Fibroblast of the aortic adventitia (primary cell): ENCODE measurements at regions not wholly inside any gene's neighbourhood (a gene's known extent, or its start where the extent isn't known, plus 50 kb on each side); places are given as distances from the start of the nearest gene placed in this dataset.

Experiments used
- DNase-seq: peaks from one replicate; pipeline ENCODE4 v3.0.0-alpha.2; 2010; ENCODE audit warnings: low read depth
- H3K4me3 ChIP-seq: 2 replicates; pipeline ENCODE4 v1.5.1; 2011; ENCODE audit warnings: low read depth, mild to moderate bottlenecking, control low read depth, low read length, moderate library complexity
- TF ChIP-seq, protein P1 (sequence below): IDR thresholded peaks from 2 replicates; pipeline ENCODE4 v1.5.1; 2011; ENCODE audit warnings: mild to moderate bottlenecking, low read length, control low read depth, inconsistent platforms; ENCODE audit not compliant: insufficient read depth

DNA sequence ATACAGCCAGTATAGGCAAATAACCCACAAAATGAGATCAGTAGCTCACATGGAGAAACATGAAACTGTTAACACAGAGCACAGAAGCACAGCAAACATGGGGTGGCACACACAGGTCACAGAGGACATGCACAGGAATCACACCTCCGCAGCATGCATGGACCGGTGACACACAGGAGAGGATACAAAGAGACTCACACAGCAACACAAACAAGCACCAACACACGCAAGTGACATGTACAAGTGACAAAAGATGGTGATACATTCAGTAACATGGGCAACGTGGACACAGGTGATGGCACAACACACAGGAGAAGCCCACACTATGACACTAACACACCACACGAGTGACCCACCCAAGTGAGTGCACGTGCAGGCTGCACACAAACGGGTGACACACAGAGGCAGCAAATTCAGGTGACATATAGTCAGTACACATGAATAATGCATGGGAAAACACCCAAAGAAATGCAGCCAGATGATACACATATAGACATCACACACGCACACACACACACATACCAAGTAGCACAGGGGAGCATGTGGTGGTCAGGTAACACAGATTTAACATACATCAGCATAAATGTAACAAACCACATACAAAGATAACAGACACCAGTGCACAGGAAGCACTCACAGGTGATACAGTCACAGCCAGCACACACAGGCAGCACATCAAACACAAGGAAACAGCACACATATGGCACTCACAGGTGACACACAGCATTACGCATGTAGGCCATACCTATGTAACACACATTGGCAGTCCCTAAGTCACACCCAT, 216.0 kb upstream of the SFSWAP start:
- no peak for DNase-seq
- no peak overlapping the region for H3K4me3 ChIP-seq
- TF ChIP-seq, protein P1, sequence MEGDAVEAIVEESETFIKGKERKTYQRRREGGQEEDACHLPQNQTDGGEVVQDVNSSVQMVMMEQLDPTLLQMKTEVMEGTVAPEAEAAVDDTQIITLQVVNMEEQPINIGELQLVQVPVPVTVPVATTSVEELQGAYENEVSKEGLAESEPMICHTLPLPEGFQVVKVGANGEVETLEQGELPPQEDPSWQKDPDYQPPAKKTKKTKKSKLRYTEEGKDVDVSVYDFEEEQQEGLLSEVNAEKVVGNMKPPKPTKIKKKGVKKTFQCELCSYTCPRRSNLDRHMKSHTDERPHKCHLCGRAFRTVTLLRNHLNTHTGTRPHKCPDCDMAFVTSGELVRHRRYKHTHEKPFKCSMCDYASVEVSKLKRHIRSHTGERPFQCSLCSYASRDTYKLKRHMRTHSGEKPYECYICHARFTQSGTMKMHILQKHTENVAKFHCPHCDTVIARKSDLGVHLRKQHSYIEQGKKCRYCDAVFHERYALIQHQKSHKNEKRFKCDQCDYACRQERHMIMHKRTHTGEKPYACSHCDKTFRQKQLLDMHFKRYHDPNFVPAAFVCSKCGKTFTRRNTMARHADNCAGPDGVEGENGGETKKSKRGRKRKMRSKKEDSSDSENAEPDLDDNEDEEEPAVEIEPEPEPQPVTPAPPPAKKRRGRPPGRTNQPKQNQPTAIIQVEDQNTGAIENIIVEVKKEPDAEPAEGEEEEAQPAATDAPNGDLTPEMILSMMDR, result no peak

DNA sequence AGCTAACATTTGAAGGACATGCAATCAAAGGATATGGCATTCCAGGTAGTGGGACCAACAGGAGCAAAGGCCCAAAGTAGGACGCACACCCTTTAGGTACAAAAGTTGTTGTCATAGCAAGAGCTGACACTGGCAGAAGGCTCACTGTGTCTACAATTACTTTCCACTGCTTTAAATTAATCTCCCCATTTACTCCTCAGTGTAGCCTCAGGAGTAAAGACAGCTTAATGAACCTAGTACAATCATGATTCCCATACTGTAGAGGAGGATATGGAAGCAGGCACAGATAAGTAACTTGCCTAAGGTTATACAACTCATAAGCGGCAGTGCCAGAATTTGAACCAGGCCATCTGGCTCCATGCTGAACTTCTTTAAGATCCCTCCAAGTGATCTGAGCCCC, 212.9 kb upstream of the SFSWAP start:
- no peak overlapping the region for H3K4me3 ChIP-seq
- no peak for DNase-seq
- TF ChIP-seq, protein P1, result no peak

DNA sequence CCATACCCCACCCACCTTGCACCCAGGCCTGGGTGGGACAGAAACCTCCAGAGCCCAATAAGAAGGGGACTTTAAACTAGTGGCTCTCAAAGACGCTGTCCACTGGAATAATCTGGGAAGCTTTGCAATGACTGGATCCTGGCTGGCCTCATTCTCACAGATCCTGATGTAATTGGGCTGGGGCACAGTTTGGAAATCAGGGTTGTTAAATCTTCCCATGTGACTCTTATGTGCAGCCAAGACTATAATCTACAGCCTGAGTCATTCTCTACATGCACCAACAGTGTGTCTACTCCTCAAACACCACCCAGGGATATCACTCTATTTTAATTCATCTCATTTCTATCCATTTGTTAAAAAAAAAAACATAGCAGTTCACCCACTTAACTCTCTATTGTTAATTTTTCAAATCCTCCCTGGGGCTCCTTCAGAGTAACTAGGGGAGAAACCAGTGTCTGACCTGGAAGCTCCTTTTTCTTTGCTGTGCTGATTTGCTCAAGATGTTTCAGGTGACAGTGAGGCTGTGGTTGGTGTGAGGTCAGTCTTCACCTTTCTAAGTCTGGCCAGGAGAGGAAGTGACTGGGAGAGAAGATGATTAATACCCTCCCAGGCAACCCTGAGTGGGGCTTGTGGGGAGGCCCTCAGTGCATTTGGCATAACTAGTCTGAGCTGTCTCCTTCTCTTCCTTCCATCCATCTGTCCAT, 211.6 kb upstream of the SFSWAP start:
- TF ChIP-seq, protein P1, result no peak
- H3K4me3 ChIP-seq, result no peak overlapping the region
- DNase-seq, result no peak

DNA sequence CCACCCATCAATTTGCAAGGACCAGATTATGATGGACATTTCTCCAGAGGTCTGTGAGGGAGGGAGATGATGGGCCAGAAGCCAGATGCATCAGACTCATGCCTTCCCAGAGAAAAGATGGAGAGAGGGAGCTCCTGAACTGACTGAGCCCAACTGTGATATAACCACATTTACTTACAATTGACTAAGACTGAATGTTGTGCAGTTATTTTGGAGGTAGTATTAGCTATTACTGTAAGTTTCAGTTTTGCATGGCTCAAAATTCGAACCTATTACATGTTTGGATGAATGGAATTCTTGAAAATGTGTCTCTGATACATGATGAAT, 211.1 kb upstream of the SFSWAP start:
- no peak for DNase-seq
- H3K4me3 ChIP-seq, result no peak overlapping the region
- TF ChIP-seq, protein P1, result no peak

DNA sequence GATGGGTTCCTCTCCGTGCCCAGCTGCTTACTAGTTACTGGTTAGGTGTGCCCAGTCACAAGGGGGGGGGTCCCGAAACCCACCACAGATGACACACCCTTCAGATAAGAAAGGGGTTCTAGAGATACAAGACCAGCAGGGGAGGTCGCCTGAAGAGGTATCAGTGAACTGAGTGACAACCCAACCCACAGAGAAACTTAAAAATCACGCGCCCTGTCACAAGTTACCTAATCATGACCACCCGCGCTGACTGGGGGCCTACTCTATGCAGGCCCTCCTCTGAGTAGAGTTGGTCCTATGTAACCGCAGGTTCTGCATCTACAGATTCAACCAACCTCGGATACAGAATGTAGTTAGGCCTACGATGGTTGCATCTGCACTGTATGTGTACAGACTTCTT, 210.3 kb upstream of the SFSWAP start:
- no peak for DNase-seq
- TF ChIP-seq, protein P1, result no peak
- H3K4me3 ChIP-seq, result no peak overlapping the region

DNA sequence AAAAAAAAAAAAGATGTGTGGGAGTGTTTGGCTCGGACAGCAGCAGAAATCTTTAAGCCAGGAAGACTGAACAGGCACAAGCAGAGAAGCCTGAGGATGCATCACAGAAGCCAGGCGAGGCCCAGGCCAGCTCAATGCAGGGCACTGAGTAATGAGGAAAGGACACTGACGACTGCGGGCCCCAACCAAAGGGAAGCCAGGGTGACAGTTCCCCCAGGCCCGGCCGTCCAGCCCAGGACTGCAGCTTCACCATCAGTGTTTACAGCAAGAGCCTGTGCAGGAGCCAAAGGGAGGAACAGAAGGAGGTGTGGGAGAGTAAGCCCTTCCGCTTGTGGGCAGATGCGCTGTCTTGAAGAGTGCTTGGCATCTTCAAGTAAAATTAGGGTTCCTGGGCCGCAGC, 205.3 kb upstream of the SFSWAP start:
- TF ChIP-seq, protein P1, result no peak
- no peak overlapping the region for H3K4me3 ChIP-seq
- DNase-seq, result no peak
